OCI-LY1 (cell line): ENCODE measurements at regions not wholly inside any gene's neighbourhood (a gene's known extent, or its start where the extent isn't known, plus 50 kb on each side); places are given as distances from the start of the nearest gene placed in this dataset.

Experiments
- CTCF ChIP-seq: fragments of 200-600 bp; sonication (generic), shearing (Covaris generic); IDR thresholded peaks from 2 replicates; pipeline ENCODE4 v1.5.1; 2017; ENCODE audit warnings: mild to moderate bottlenecking, antibody characterized with exemption, low read length, moderate library complexity, mixed read lengths
- EZH2 ChIP-seq: fragments of 200-600 bp; sonication (generic), shearing (Covaris generic); IDR thresholded peaks from 2 replicates; pipeline ENCODE4 v1.8.0; 2017; ENCODE audit warnings: borderline replicate concordance, mixed run types, mild to moderate bottlenecking, antibody characterized with exemption, low read length, moderate library complexity, mixed read lengths

- TF ChIP-seq CTCF (no peak), EZH2 (no peak)
These were observed 166.3 kb upstream of the KIF2A start for GRCh38 chr5:62139741-62140140.
